Activated CD4-positive, alpha-beta T cell treated with anti-CD3 and anti-CD28 coated beads, Interleukin-2, amount 10 ng/mL, durations not matched to agents 7 days and 5 days (primary cell): ENCODE measurements at regions not wholly inside any gene's neighbourhood (a gene's known extent, or its start where the extent isn't known, plus 50 kb on each side); places are given as distances from the start of the nearest gene placed in this dataset.

Experiments
- CTCF ChIA-PET: fragments of 350-600 bp; sonication (Branson Sonifier 250); formaldehyde crosslinking; loops from one replicate; lab custom pipeline; 2021; ENCODE audit warnings: antibody characterized with exemption; lab: Charles Lee
- POLR2A ChIA-PET: fragments of 350-600 bp; sonication (Branson Sonifier 250); formaldehyde crosslinking; loops from one replicate; lab custom pipeline; 2021; ENCODE audit warnings: antibody characterized with exemption; lab: Charles Lee
- DNase-seq: peaks from one replicate; pipeline ENCODE4 v3.0.0-alpha.2; 2020
- H3K27ac Mint-ChIP-seq: one replicate; pipeline ENCODE4 v1.8.0; 2021; ENCODE audit warnings: mild to moderate bottlenecking, moderate library complexity, mixed read lengths
- H3K27me3 Mint-ChIP-seq: one replicate; pipeline ENCODE4 v1.8.0; 2021; ENCODE audit warnings: mixed read lengths
- H3K36me3 Mint-ChIP-seq: one replicate; pipeline ENCODE4 v1.8.0; 2021; ENCODE audit warnings: low read depth, mixed read lengths
- H3K4me1 Mint-ChIP-seq: one replicate; pipeline ENCODE4 v1.8.0; 2021; ENCODE audit warnings: mixed read lengths
- H3K4me3 Mint-ChIP-seq: one replicate; pipeline ENCODE4 v1.8.0; 2021; ENCODE audit warnings: mild to moderate bottlenecking, moderate library complexity, mixed read lengths
- H3K9me3 Mint-ChIP-seq: one replicate; pipeline ENCODE4 v1.8.0; 2021; ENCODE audit warnings: mixed read lengths

- no peaks in the 10 kb centered on the region for H3K27me3 Mint-ChIP-seq
- H3K9me3 Mint-ChIP-seq, result peaks cover 6% of the 10 kb centered on the region
- no peak overlapping the region for H3K27ac Mint-ChIP-seq
- CTCF ChIA-PET, result no interaction called here
- no peak overlapping the region for H3K4me3 Mint-ChIP-seq
- no peaks in the 10 kb centered on the region for H3K36me3 Mint-ChIP-seq
- H3K4me1 Mint-ChIP-seq, result no peaks in the 10 kb centered on the region
- POLR2A ChIA-PET, result no interaction called here
- no peak for DNase-seq
These were observed 196.2 kb upstream of the CNTN4 start for GRCh38 chr3:1902416-1902815.

- POLR2A ChIA-PET, result no interaction called here
- no peak overlapping the region for H3K27ac Mint-ChIP-seq
- CTCF ChIA-PET, result no interaction called here
- no peaks in the 10 kb centered on the region for H3K27me3 Mint-ChIP-seq
- H3K9me3 Mint-ChIP-seq, result peaks cover 6% of the 10 kb centered on the region
- H3K36me3 Mint-ChIP-seq, result no peaks in the 10 kb centered on the region
- no peaks in the 10 kb centered on the region for H3K4me1 Mint-ChIP-seq
- no peak overlapping the region for H3K4me3 Mint-ChIP-seq
- no peak for DNase-seq
These were observed 195.6 kb upstream of the CNTN4 start for GRCh38 chr3:1903111-1903510.

GRCh38 chr3:1907911-1908310 is 190.8 kb upstream of the CNTN4 start:
- H3K36me3 Mint-ChIP-seq, result no peaks in the 10 kb centered on the region
- peaks cover 3% of the 10 kb centered on the region for H3K9me3 Mint-ChIP-seq
- no peaks in the 10 kb centered on the region for H3K27me3 Mint-ChIP-seq
- POLR2A ChIA-PET, result no interaction called here
- no peak overlapping the region for H3K4me3 Mint-ChIP-seq
- DNase-seq, result no peak
- CTCF ChIA-PET, result no interaction called here
- no peaks in the 10 kb centered on the region for H3K4me1 Mint-ChIP-seq
- H3K27ac Mint-ChIP-seq, result no peak overlapping the region

- Mint-ChIP-seq H3K9me3 (peaks cover 3% of the 10 kb centered on the region), H3K36me3 (no peaks in the 10 kb centered on the region), H3K4me1 (no peaks in the 10 kb centered on the region), H3K27ac (no peak overlapping the region), H3K27me3 (no peaks in the 10 kb centered on the region), H3K4me3 (no peak overlapping the region)
- POLR2A ChIA-PET, result no interaction called here
- DNase-seq, result no peak
- CTCF ChIA-PET, result no interaction called here
These were observed 189.8 kb upstream of the CNTN4 start for GRCh38 chr3:1908651-1909445.

- peaks cover 3% of the 10 kb centered on the region for H3K9me3 Mint-ChIP-seq
- no peaks in the 10 kb centered on the region for H3K4me1 Mint-ChIP-seq
- H3K27me3 Mint-ChIP-seq, result no peaks in the 10 kb centered on the region
- ChIA-PET CTCF (no interaction called here), POLR2A (no interaction called here)
- no peak overlapping the region for H3K4me3 Mint-ChIP-seq
- H3K27ac Mint-ChIP-seq, result no peak overlapping the region
- DNase-seq, result no peak
- no peaks in the 10 kb centered on the region for H3K36me3 Mint-ChIP-seq
These were observed 188.3 kb upstream of the CNTN4 start for GRCh38 chr3:1910322-1910721.

GRCh38 chr3:1929788-1930414 is 168.8 kb upstream of the CNTN4 start:
- CTCF ChIA-PET, result no interaction called here
- DNase-seq, result no peak
- Mint-ChIP-seq H3K36me3 (no peaks in the 10 kb centered on the region), H3K4me1 (no peaks in the 10 kb centered on the region), H3K27ac (no peak overlapping the region), H3K9me3 (peaks cover 18% of the 10 kb centered on the region), H3K27me3 (no peaks in the 10 kb centered on the region), H3K4me3 (no peak overlapping the region)
- POLR2A ChIA-PET, result no interaction called here

GRCh38 chr3:1938975-1939374 is 159.7 kb upstream of the CNTN4 start:
- Mint-ChIP-seq H3K27ac (no peak overlapping the region), H3K27me3 (no peaks in the 10 kb centered on the region), H3K9me3 (peaks cover 4% of the 10 kb centered on the region), H3K4me1 (no peaks in the 10 kb centered on the region), H3K36me3 (no peaks in the 10 kb centered on the region), H3K4me3 (no peak overlapping the region)
- CTCF ChIA-PET, result no interaction called here
- POLR2A ChIA-PET, result no interaction called here
- DNase-seq, result no peak

- ChIA-PET CTCF (no interaction called here), POLR2A (no interaction called here)
- H3K9me3 Mint-ChIP-seq, result peaks cover 4% of the 10 kb centered on the region
- no peak for DNase-seq
- no peaks in the 10 kb centered on the region for H3K4me1 Mint-ChIP-seq
- H3K4me3 Mint-ChIP-seq, result no peak overlapping the region
- no peaks in the 10 kb centered on the region for H3K36me3 Mint-ChIP-seq
- H3K27me3 Mint-ChIP-seq, result no peaks in the 10 kb centered on the region
- H3K27ac Mint-ChIP-seq, result no peak overlapping the region
These were observed 155.9 kb upstream of the CNTN4 start for GRCh38 chr3:1942781-1943180.

GRCh38 chr3:1943395-1944118 is 155.1 kb upstream of the CNTN4 start:
- no peak overlapping the region for H3K4me3 Mint-ChIP-seq
- DNase-seq, result no peak
- no peaks in the 10 kb centered on the region for H3K36me3 Mint-ChIP-seq
- POLR2A ChIA-PET, result no interaction called here
- H3K9me3 Mint-ChIP-seq, result peaks cover 4% of the 10 kb centered on the region
- H3K27ac Mint-ChIP-seq, result no peak overlapping the region
- H3K27me3 Mint-ChIP-seq, result no peaks in the 10 kb centered on the region
- CTCF ChIA-PET, result no interaction called here
- H3K4me1 Mint-ChIP-seq, result no peaks in the 10 kb centered on the region

- ChIA-PET POLR2A (no interaction called here), CTCF (no interaction called here)
- no peaks in the 10 kb centered on the region for H3K27me3 Mint-ChIP-seq
- H3K4me1 Mint-ChIP-seq, result no peaks in the 10 kb centered on the region
- no peaks in the 10 kb centered on the region for H3K36me3 Mint-ChIP-seq
- peaks cover 4% of the 10 kb centered on the region for H3K9me3 Mint-ChIP-seq
- no peak overlapping the region for H3K27ac Mint-ChIP-seq
- no peak overlapping the region for H3K4me3 Mint-ChIP-seq
- DNase-seq, result no peak
These were observed 153.0 kb upstream of the CNTN4 start for GRCh38 chr3:1945698-1946097.

- Mint-ChIP-seq H3K27me3 (no peaks in the 10 kb centered on the region), H3K4me1 (no peaks in the 10 kb centered on the region), H3K27ac (no peak overlapping the region), H3K36me3 (no peaks in the 10 kb centered on the region), H3K9me3 (peaks cover under 1% of the 10 kb centered on the region), H3K4me3 (no peak overlapping the region)
- ChIA-PET CTCF (no interaction called here), POLR2A (no interaction called here)
- no peak for DNase-seq
These were observed 145.1 kb upstream of the CNTN4 start for GRCh38 chr3:1953536-1953935.

GRCh38 chr3:1954632-1955031 is 144.0 kb upstream of the CNTN4 start:
- peaks cover 9% of the 10 kb centered on the region for H3K9me3 Mint-ChIP-seq
- no peaks in the 10 kb centered on the region for H3K36me3 Mint-ChIP-seq
- POLR2A ChIA-PET, result no interaction called here
- CTCF ChIA-PET, result no interaction called here
- no peak overlapping the region for H3K4me3 Mint-ChIP-seq
- no peaks in the 10 kb centered on the region for H3K4me1 Mint-ChIP-seq
- H3K27ac Mint-ChIP-seq, result no peak overlapping the region
- no peak for DNase-seq
- no peaks in the 10 kb centered on the region for H3K27me3 Mint-ChIP-seq

GRCh38 chr3:1955170-1955569 is 143.5 kb upstream of the CNTN4 start:
- no peaks in the 10 kb centered on the region for H3K27me3 Mint-ChIP-seq
- no peak overlapping the region for H3K4me3 Mint-ChIP-seq
- H3K36me3 Mint-ChIP-seq, result no peaks in the 10 kb centered on the region
- no peaks in the 10 kb centered on the region for H3K4me1 Mint-ChIP-seq
- no peak for DNase-seq
- H3K9me3 Mint-ChIP-seq, result peaks cover 9% of the 10 kb centered on the region
- H3K27ac Mint-ChIP-seq, result no peak overlapping the region
- POLR2A ChIA-PET, result no interaction called here
- CTCF ChIA-PET, result no interaction called here
